SU-DHL-6 (cell line): ENCODE measurements at regions not wholly inside any gene's neighbourhood (a gene's known extent, or its start where the extent isn't known, plus 50 kb on each side); places are given as distances from the start of the nearest gene placed in this dataset.
A peak's percentile ranks its signal among the peaks of the same experiment; 100 is the strongest.

Experiments
- H2AFZ ChIP-seq: fragments of 200-600 bp; sonication (generic); 2 replicates; pipeline ENCODE4 v1.6.1; 2014; ENCODE audit warnings: low read depth, mild to moderate bottlenecking, moderate library complexity, mixed read lengths, antibody characterized with exemption, low read length; ENCODE audit not compliant: severe bottlenecking
- H3F3A ChIP-seq: fragments of 200-600 bp; shearing (Covaris generic); 2 replicates; pipeline ENCODE4 v1.6.0; 2016; ENCODE audit warnings: antibody characterized with exemption, mild to moderate bottlenecking; ENCODE audit not compliant: insufficient read depth
- H3K27ac ChIP-seq: fragments of 200-600 bp; sonication (generic); 2 replicates; pipeline ENCODE4 v1.5.1; 2016; ENCODE audit warnings: low read depth, mild to moderate bottlenecking, low read length, moderate library complexity, mixed read lengths
- H3K27me3 ChIP-seq: fragments of 200-600 bp; sonication (generic), shearing (Covaris generic); 2 replicates; pipeline ENCODE4 v1.6.0; 2014; ENCODE audit warnings: mild to moderate bottlenecking, low read length
- H3K36me3 ChIP-seq: fragments of 200-600 bp; sonication (generic); 2 replicates; pipeline ENCODE4 v1.6.1; 2014; ENCODE audit warnings: mild to moderate bottlenecking, low read length, mixed read lengths
- H3K4me2 ChIP-seq: fragments of 300-600, 200-600 bp; shearing (Covaris generic), sonication (generic); 2 replicates; pipeline ENCODE4 v1.6.0; 2014; ENCODE audit warnings: low read length, low read depth, mild to moderate bottlenecking; ENCODE audit not compliant: poor library complexity, severe bottlenecking
- H3K4me3 ChIP-seq: fragments of 200-600 bp; sonication (generic); 2 replicates; pipeline ENCODE4 v1.5.1; 2014; ENCODE audit warnings: antibody characterized with exemption, low read length, mild to moderate bottlenecking, mixed read lengths; ENCODE audit not compliant: insufficient read depth, poor library complexity, severe bottlenecking
- H3K79me2 ChIP-seq: fragments of 200-600 bp; sonication (generic); 2 replicates; pipeline ENCODE4 v1.6.1; 2014; ENCODE audit warnings: mild to moderate bottlenecking, low read length, moderate library complexity; ENCODE audit not compliant: insufficient read depth
- H3K9ac ChIP-seq: fragments of 200-600 bp; sonication (generic); 2 replicates; pipeline ENCODE4 v1.7.0; 2014; ENCODE audit warnings: mild to moderate bottlenecking, low read length
- H3K9me2 ChIP-seq: fragments of 200-600 bp; sonication (generic); replicated peaks from 2 replicates; pipeline ENCODE4 v1.6.1; 2014; ENCODE audit warnings: low read length; ENCODE audit not compliant: insufficient read depth
- H3K9me3 ChIP-seq: fragments of 200-600 bp; sonication (generic); 2 replicates; pipeline ENCODE4 v1.6.1; 2014; ENCODE audit warnings: low read length, mixed read lengths; ENCODE audit not compliant: insufficient read depth
- H4K20me1 ChIP-seq: fragments of 200-600 bp; sonication (generic); 2 replicates; pipeline ENCODE4 v1.6.1; 2014; ENCODE audit warnings: low read depth, mild to moderate bottlenecking, antibody characterized with exemption, low read length, moderate library complexity, mixed read lengths
- CTCF ChIP-seq: fragments of 200-600 bp; sonication (generic); IDR thresholded peaks from one replicate; pipeline ENCODE4 v1.5.1; 2017; ENCODE audit warnings: antibody characterized with exemption, mild to moderate bottlenecking, low read length, moderate library complexity; ENCODE audit not compliant: insufficient read depth, poor library complexity, severe bottlenecking
- EZH2phosphoT487 ChIP-seq: fragments of 200-600 bp; sonication (generic), shearing (Covaris generic); conservative IDR thresholded peaks from 2 replicates; pipeline ENCODE4 v1.6.1; 2018; ENCODE audit warnings: mild to moderate bottlenecking, antibody characterized with exemption, low read length, moderate library complexity, mixed read lengths

- Histone ChIP-seq H3K79me2 (no peaks in the 10 kb centered on the region), H3K9me2 (no peaks in the 10 kb centered on the region)
These were observed 517.2 kb downstream of the GBE1 start for GRCh38 chr3:81244231-81244630.

GRCh38 chr3:81242871-81243270 lies 518.6 kb downstream of the GBE1 start:
- no peak for TF ChIP-seq EZH2phosphoT487
- peak; percentile 15 for TF ChIP-seq CTCF
- no peaks in the 10 kb centered on the region for H4K20me1 ChIP-seq
- H3K27me3 ChIP-seq = no peaks in the 10 kb centered on the region
- H3K79me2 ChIP-seq = no peaks in the 10 kb centered on the region
- no peaks in the 10 kb centered on the region for H3F3A ChIP-seq
- H3K9me3 ChIP-seq = no peaks in the 10 kb centered on the region
- no peak overlapping the region for H3K4me3 ChIP-seq
- H3K27ac ChIP-seq = no peak overlapping the region
- H3K36me3 ChIP-seq = no peaks in the 10 kb centered on the region
- no peak overlapping the region for H2AFZ ChIP-seq
- H3K4me2 ChIP-seq = no peak overlapping the region
- H3K9ac ChIP-seq = no peak overlapping the region
- no peaks in the 10 kb centered on the region for H3K9me2 ChIP-seq

More at GRCh38 chr3:81244231-81244630, 517.2 kb downstream of the GBE1 start:
- TF ChIP-seq EZH2phosphoT487 (no peak), CTCF (no peak)
- no peak overlapping the region for H3K4me2 ChIP-seq
- H4K20me1 ChIP-seq = no peaks in the 10 kb centered on the region
- no peaks in the 10 kb centered on the region for H3K9me3 ChIP-seq
- H3K27me3 ChIP-seq = no peaks in the 10 kb centered on the region
- H2AFZ ChIP-seq = no peak overlapping the region
- no peak overlapping the region for H3K4me3 ChIP-seq
- no peaks in the 10 kb centered on the region for H3F3A ChIP-seq
- H3K9ac ChIP-seq = no peak overlapping the region
- H3K36me3 ChIP-seq = no peaks in the 10 kb centered on the region
- H3K27ac ChIP-seq = no peak overlapping the region

- Histone ChIP-seq H3F3A (no peaks in the 10 kb centered on the region), H3K36me3 (no peaks in the 10 kb centered on the region), H3K4me2 (no peak overlapping the region), H3K27ac (no peak overlapping the region), H3K9ac (no peak overlapping the region), H4K20me1 (no peaks in the 10 kb centered on the region), H3K79me2 (no peaks in the 10 kb centered on the region), H3K27me3 (no peaks in the 10 kb centered on the region), H2AFZ (no peak overlapping the region), H3K9me2 (no peaks in the 10 kb centered on the region), H3K9me3 (no peaks in the 10 kb centered on the region), H3K4me3 (no peak overlapping the region)
- TF ChIP-seq EZH2phosphoT487 = no peak
- TF ChIP-seq CTCF = no peak
These were observed 524.3 kb downstream of the GBE1 start for GRCh38 chr3:81237181-81237580.

- Histone ChIP-seq H3K27ac (no peak overlapping the region), H2AFZ (no peak overlapping the region)
These were observed 543.4 kb downstream of the GBE1 start for GRCh38 chr3:81218023-81218422.

More at GRCh38 chr3:81218023-81218422, 543.4 kb downstream of the GBE1 start:
- Histone ChIP-seq H3K36me3 (no peaks in the 10 kb centered on the region), H3K9me3 (no peaks in the 10 kb centered on the region), H3K9ac (no peak overlapping the region), H3K79me2 (no peaks in the 10 kb centered on the region), H4K20me1 (no peaks in the 10 kb centered on the region), H3K27me3 (no peaks in the 10 kb centered on the region), H3F3A (no peaks in the 10 kb centered on the region), H3K4me3 (no peak overlapping the region), H3K4me2 (no peak overlapping the region), H3K9me2 (no peaks in the 10 kb centered on the region)
- no peak for TF ChIP-seq EZH2phosphoT487
- no peak for TF ChIP-seq CTCF
